H1 (cell line): ENCODE measurements at regions not wholly inside any gene's neighbourhood (a gene's known extent, or its start where the extent isn't known, plus 50 kb on each side); places are given as distances from the start of the nearest gene placed in this dataset.

Experiments
- CTCF ChIA-PET: fragments of 300-600 bp; sonication (Branson Sonifier 250); formaldehyde crosslinking; loops from one replicate; lab custom pipeline; 2021; ENCODE audit not compliant: partially characterized antibody; lab: Charles Lee
- POLR2A ChIA-PET: fragments of 300-600 bp; sonication (Branson Sonifier 250); formaldehyde crosslinking; loops from one replicate; lab custom pipeline; 2021; ENCODE audit warnings: inconsistent platforms; ENCODE audit not compliant: partially characterized antibody; lab: Charles Lee
- DNase-seq, 2 experiments: peaks; one replicate each; pipeline versions ENCODE4 v3.0.0 to v3.0.0-alpha.2; 2010 to 2022; ENCODE audit warnings: low spot score in 2 of 2, low read depth in 1 of 2, mixed read lengths in 1 of 2
- FAIRE-seq: peaks from 2 replicates; lab custom pipeline; 2011; peaks lifted over from hg19 to GRCh38; lab: Jason Lieb, UNC
- H2AFZ ChIP-seq: 2 replicates; pipeline ENCODE4 v1.8.1; 2012; ENCODE audit warnings: low read length, inconsistent platforms
- H2AK5ac ChIP-seq: 2 replicates; pipeline ENCODE4 v1.6.1; 2013; ENCODE audit warnings: low read depth, low read length
- H2BK120ac ChIP-seq: replicated peaks from 2 replicates; pipeline ENCODE3; 2013; ENCODE audit warnings: low read depth, low read length, inconsistent platforms
- H2BK12ac ChIP-seq: 2 replicates; pipeline ENCODE4 v1.6.1; 2013; ENCODE audit warnings: low read depth, low read length
- H2BK15ac ChIP-seq: 2 replicates; pipeline ENCODE4 v1.6.1; 2013; ENCODE audit warnings: low read length
- H2BK20ac ChIP-seq: 2 replicates; pipeline ENCODE4 v1.6.1; 2013; ENCODE audit warnings: low read length
- H2BK5ac ChIP-seq: 2 replicates; pipeline ENCODE4 v1.6.1; 2013; ENCODE audit warnings: low read depth, low read length
- H3K14ac ChIP-seq: 2 replicates; pipeline ENCODE4 v1.6.1; 2013; ENCODE audit warnings: inconsistent platforms; ENCODE audit not compliant: insufficient read length
- H3K18ac ChIP-seq: 2 replicates; pipeline ENCODE4 v1.6.1; 2013; ENCODE audit warnings: low read length; ENCODE audit errors: extremely low read depth
- H3K23ac ChIP-seq: 2 replicates; pipeline ENCODE4 v1.6.1; 2013; ENCODE audit warnings: inconsistent platforms; ENCODE audit not compliant: insufficient read length
- H3K23me2 ChIP-seq: 2 replicates; pipeline ENCODE4 v1.6.1; 2013; ENCODE audit warnings: low read depth, low read length
- H3K27ac ChIP-seq: 2 replicates; pipeline ENCODE4 v1.6.1; 2011; ENCODE audit warnings: low read depth, low read length, inconsistent platforms
- H3K27me3 ChIP-seq, 4 experiments: replicated peaks in 1 of 4; 1 replicate in 1 of 4; 2 replicates in 3 of 4; pipeline versions ENCODE4 v1.6.1 to v1.8.1; 2011 to 2013; ENCODE audit warnings: low read length in 3 of 4, mild to moderate bottlenecking in 3 of 4, inconsistent platforms in 2 of 4, mixed read lengths in 2 of 4, moderate library complexity in 1 of 4; ENCODE audit not compliant: control insufficient read depth in 3 of 4, insufficient read depth in 3 of 4; ENCODE audit errors: extremely low read depth in 1 of 4
- H3K36me3 ChIP-seq, 4 experiments: 2 replicates each; pipeline versions ENCODE4 v1.6.1 to v1.8.1; 2011 to 2013; ENCODE audit warnings: mild to moderate bottlenecking in 4 of 4, low read length in 3 of 4, moderate library complexity in 2 of 4, control low read depth in 1 of 4, inconsistent platforms in 1 of 4; ENCODE audit not compliant: insufficient read depth in 4 of 4, control insufficient read depth in 2 of 4
- H3K4ac ChIP-seq: replicated peaks from 2 replicates; pipeline ENCODE3; 2013; ENCODE audit warnings: low read length, low read depth, mixed read lengths, inconsistent platforms; ENCODE audit not compliant: insufficient read length
- H3K4me1 ChIP-seq, 4 experiments: replicated peaks in 1 of 4; 1 replicate in 1 of 4; 2 replicates in 3 of 4; pipeline versions ENCODE4 v1.6.1 to v1.8.1; 2011 to 2013; ENCODE audit warnings: low read length in 3 of 4, inconsistent platforms in 2 of 4, mixed read lengths in 1 of 4; ENCODE audit not compliant: insufficient read depth in 4 of 4, control insufficient read depth in 3 of 4
- H3K4me2 ChIP-seq, 2 experiments: 2 replicates each; pipeline versions ENCODE4 v1.6.1 to v1.8.1; 2011 to 2013; ENCODE audit warnings: low read depth in 2 of 2, low read length in 2 of 2, control low read depth in 1 of 2, inconsistent platforms in 1 of 2, mild to moderate bottlenecking in 1 of 2; ENCODE audit not compliant: insufficient read depth in 1 of 2
- H3K4me3 ChIP-seq, 4 experiments: fragments of 200-600, 300-600 bp in 1 of 4; sonication (generic), shearing (Covaris generic), sonication (Bioruptor Twin) in 1 of 4; 2 replicates each; pipeline versions ENCODE4 v1.5.1 to v1.8.1; 2011 to 2016; ENCODE audit warnings: low read length in 4 of 4, low read depth in 3 of 4, control low read depth in 2 of 4, inconsistent platforms in 2 of 4, mild to moderate bottlenecking in 2 of 4, mixed read lengths in 1 of 4, moderate library complexity in 1 of 4; ENCODE audit not compliant: insufficient read depth in 2 of 4; ENCODE audit errors: extremely low read depth in 1 of 4
- H3K56ac ChIP-seq: replicated peaks from 2 replicates; pipeline ENCODE3; 2013; ENCODE audit warnings: low read depth, mild to moderate bottlenecking, mixed read lengths, low read length, inconsistent platforms; ENCODE audit not compliant: insufficient read length
- H3K79me1 ChIP-seq: 2 replicates; pipeline ENCODE4 v1.6.1; 2013; ENCODE audit warnings: low read depth, low read length, control low read depth
- H3K79me2 ChIP-seq, 2 experiments: 2 replicates each; pipeline versions ENCODE4 v1.6.1 to v1.8.1; 2012 to 2013; ENCODE audit warnings: low read length in 2 of 2, mild to moderate bottlenecking in 2 of 2, inconsistent platforms in 1 of 2; ENCODE audit not compliant: insufficient read depth in 2 of 2, control insufficient read depth in 1 of 2
- H3K9ac ChIP-seq, 4 experiments: replicated peaks in 1 of 4; 1 replicate in 1 of 4; 2 replicates in 3 of 4; pipeline versions ENCODE4 v1.6.1 to v1.8.1; 2011 to 2013; ENCODE audit warnings: low read depth in 3 of 4, low read length in 3 of 4, control low read depth in 2 of 4, mild to moderate bottlenecking in 2 of 4, moderate library complexity in 2 of 4, inconsistent platforms in 1 of 4; ENCODE audit errors: extremely low read depth in 1 of 4
- H3K9me3 ChIP-seq, 2 experiments: 2 replicates each; pipeline versions ENCODE4 v1.6.1 to v1.8.1; 2012 to 2013; ENCODE audit warnings: mild to moderate bottlenecking in 2 of 2, moderate library complexity in 2 of 2, control low read depth in 1 of 2, inconsistent platforms in 1 of 2, low read depth in 1 of 2, low read length in 1 of 2, mixed read lengths in 1 of 2; ENCODE audit not compliant: insufficient read depth in 2 of 2
- H4K20me1 ChIP-seq, 2 experiments: replicated peaks in 1 of 2; 2 replicates each; pipeline versions ENCODE3 to v1.8.1; 2011 to 2013; ENCODE audit warnings: inconsistent platforms in 2 of 2, low read length in 2 of 2, mild to moderate bottlenecking in 1 of 2; ENCODE audit not compliant: insufficient read depth in 2 of 2, control insufficient read depth in 1 of 2
- H4K5ac ChIP-seq: 2 replicates; pipeline ENCODE4 v1.6.1; 2013; ENCODE audit warnings: low read length, low read depth, mixed read lengths, inconsistent platforms; ENCODE audit not compliant: insufficient read length
- H4K8ac ChIP-seq: 2 replicates; pipeline ENCODE4 v1.8.0; 2013; ENCODE audit warnings: mild to moderate bottlenecking, moderate library complexity, low read length, inconsistent platforms; ENCODE audit not compliant: insufficient read depth; ENCODE audit errors: extremely low read depth
- H4K91ac ChIP-seq: replicated peaks from 2 replicates; pipeline ENCODE3; 2013; ENCODE audit warnings: low read length, mixed read lengths, inconsistent platforms; ENCODE audit not compliant: insufficient read length
- ATF3 ChIP-seq: IDR thresholded peaks from 2 replicates; pipeline ENCODE4 v1.6.1; 2011; ENCODE audit warnings: low read depth, mild to moderate bottlenecking, low read length; ENCODE audit not compliant: insufficient read depth
- CEBPB ChIP-seq: IDR thresholded peaks from 2 replicates; pipeline ENCODE4 v1.6.1; 2012; ENCODE audit warnings: low read depth, low read length
- CTCF ChIP-seq, 3 experiments: IDR thresholded peaks; 1 replicate in 2 of 3; 2 replicates in 1 of 3; pipeline versions ENCODE4 v1.5.1 to v1.6.1; 2011; ENCODE audit warnings: low read length in 3 of 3, mild to moderate bottlenecking in 3 of 3, inconsistent platforms in 2 of 3, low read depth in 1 of 3, moderate library complexity in 1 of 3; ENCODE audit not compliant: insufficient read depth in 1 of 3; ENCODE audit errors: control extremely low read depth in 1 of 3
- SP2 ChIP-seq: IDR thresholded peaks from 2 replicates; pipeline ENCODE4 v1.6.1; 2012; ENCODE audit warnings: mild to moderate bottlenecking, low read length, inconsistent platforms
- TEAD4 ChIP-seq: IDR thresholded peaks from 2 replicates; pipeline ENCODE4 v1.6.1; 2012; ENCODE audit warnings: low read depth, low read length, inconsistent platforms, mixed read lengths
- WGBS, 2 experiments: shearing (Covaris generic) in 1 of 2; methylation state at CpG; one replicate each; pipeline versions ENCODE4 v1.1.6 to v1.1.7; 2013 to 2015; ENCODE audit warnings: low lambda C conversion rate in 2 of 2, mixed read lengths in 2 of 2, inconsistent platforms in 1 of 2, low coverage in 1 of 2, missing lambda C conversion rate in 1 of 2; ENCODE audit not compliant: insufficient replicate concordance in 2 of 2, insufficient coverage in 1 of 2, insufficient read length in 1 of 2; ENCODE audit errors: extremely low coverage in 1 of 2, missing lambda C conversion rate in 1 of 2; 5-methylcytosine and 5-hydroxymethylcytosine counted together

GRCh38 chr5:112062181-112062580, 305.2 kb upstream of the NREP start:
- no peak overlapping the region for H3K23ac ChIP-seq
- H3K23me2 ChIP-seq = no peaks in the 10 kb centered on the region
- H3K56ac ChIP-seq = no peak overlapping the region
- no peak overlapping the region for H4K91ac ChIP-seq
- no peak overlapping the region for H3K27ac ChIP-seq
- no peak overlapping the region for H2AK5ac ChIP-seq
- H2BK15ac ChIP-seq = no peak overlapping the region
- no peaks in the 10 kb centered on the region for H4K20me1 ChIP-seq
- no peaks in the 10 kb centered on the region for H3K9me3 ChIP-seq
- WGBS, 2 experiments = 88% methylated on average over 2 of the region's 2 CpGs; no CpG with 5 or more reads in 1 of the 2 experiments
- FAIRE-seq (no peak), DNase-seq (no peak)
- no peak overlapping the region for H2BK5ac ChIP-seq
- H3K18ac ChIP-seq = no peak overlapping the region
- no peak overlapping the region for H2BK120ac ChIP-seq
- CTCF ChIA-PET = no interaction called here
- no peak overlapping the region for H3K14ac ChIP-seq
- no peak overlapping the region for H4K5ac ChIP-seq
- no peak overlapping the region for H3K4ac ChIP-seq
- no peaks in the 10 kb centered on the region for H3K27me3 ChIP-seq
- H3K36me3 ChIP-seq = no peaks in the 10 kb centered on the region
- no peak overlapping the region for H2BK20ac ChIP-seq
- H2BK12ac ChIP-seq = no peak overlapping the region
- H3K79me2 ChIP-seq = no peaks in the 10 kb centered on the region
- H3K79me1 ChIP-seq = no peaks in the 10 kb centered on the region
- no peak overlapping the region for H3K4me3 ChIP-seq
- H4K8ac ChIP-seq = no peak overlapping the region
- TF ChIP-seq ATF3 = no peak
- no peak for TF ChIP-seq CEBPB
- no peak for TF ChIP-seq TEAD4
- TF ChIP-seq SP2 = no peak
- TF ChIP-seq CTCF (IDR thresholded peaks at IDR 0.05; ENCODE audit: control extremely low read depth in 1 of 3, insufficient read depth in 1 of 3, low read depth in 1 of 3, low read length in 3 of 3) = no peak
- no peaks in the 10 kb centered on the region for H3K4me1 ChIP-seq
- no peak overlapping the region for H2AFZ ChIP-seq
- POLR2A ChIA-PET = no interaction called here
- no peak overlapping the region for H3K4me2 ChIP-seq
- H3K9ac ChIP-seq = no peak overlapping the region
